HUES64 (cell line): ENCODE measurements at regions not wholly inside any gene's neighbourhood (a gene's known extent, or its start where the extent isn't known, plus 50 kb on each side); places are given as distances from the start of the nearest gene placed in this dataset.
"Not testable (repeated sequence)": the region's sequence is repeated elsewhere in the genome, so short reads cannot be mapped to it uniquely, and the experiment has no call there.

Experiments used
- H3K27ac ChIP-seq: 2 replicates; pipeline ENCODE4 v1.7.0; 2013; ENCODE audit warnings: low read depth, low read length, inconsistent platforms
- H3K27me3 ChIP-seq: 2 replicates; pipeline ENCODE4 v1.6.1; 2013; ENCODE audit warnings: mild to moderate bottlenecking, low read length; ENCODE audit not compliant: insufficient read depth
- H3K36me3 ChIP-seq: 2 replicates; pipeline ENCODE4 v1.6.1; 2013; ENCODE audit warnings: mild to moderate bottlenecking, low read length; ENCODE audit not compliant: insufficient read depth
- H3K4me1 ChIP-seq: 2 replicates; pipeline ENCODE4 v1.6.1; 2013; ENCODE audit warnings: mild to moderate bottlenecking, low read length, moderate library complexity; ENCODE audit not compliant: insufficient read depth
- H3K4me3 ChIP-seq: 2 replicates; pipeline ENCODE4 v1.5.1; 2013; ENCODE audit warnings: mild to moderate bottlenecking, low read length, moderate library complexity
- H3K9ac ChIP-seq: 2 replicates; pipeline ENCODE4 v1.6.1; 2013; ENCODE audit warnings: mild to moderate bottlenecking, low read depth, low read length
- H3K9me3 ChIP-seq: 2 replicates; pipeline ENCODE4 v1.6.1; 2013; ENCODE audit warnings: low read depth, low read length; ENCODE audit not compliant: insufficient read depth
- WGBS: fragments of 150-250, 120-280 bp; methylation state at CpG from one replicate; pipeline ENCODE4 v1.1.7; 2013; ENCODE audit warnings: missing lambda C conversion rate; 5-methylcytosine and 5-hydroxymethylcytosine counted together

DNA sequence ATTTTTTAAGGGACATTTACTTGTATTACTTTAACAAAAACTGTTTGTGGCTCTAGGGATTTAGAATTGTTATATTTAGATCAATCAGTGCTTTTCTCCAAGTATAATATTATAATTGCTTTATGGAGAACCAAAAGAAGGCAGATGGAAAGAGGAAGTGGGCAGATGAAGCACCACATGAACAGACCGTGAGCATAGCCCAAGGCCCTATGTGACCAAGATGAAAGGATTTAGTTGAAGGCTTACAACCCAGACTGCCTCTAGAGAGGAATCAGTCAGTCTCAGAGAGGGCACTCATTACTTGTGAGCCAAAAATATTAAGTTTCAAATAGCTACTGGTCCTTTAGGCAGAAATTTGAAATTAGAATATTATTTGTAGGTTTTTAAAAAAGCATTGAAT, 102.3 kb upstream of the IMPG1 start:
- no peaks in the 10 kb centered on the region for H3K27me3 ChIP-seq
- H3K4me1 ChIP-seq, result no peaks in the 10 kb centered on the region
- H3K27ac ChIP-seq, result no peak overlapping the region
- no peak overlapping the region for H3K9ac ChIP-seq
- 86% methylated on average over 1 of the region's 1 CpG for WGBS
- H3K4me3 ChIP-seq, result no peak overlapping the region
- no peaks in the 10 kb centered on the region for H3K9me3 ChIP-seq
- no peaks in the 10 kb centered on the region for H3K36me3 ChIP-seq

DNA sequence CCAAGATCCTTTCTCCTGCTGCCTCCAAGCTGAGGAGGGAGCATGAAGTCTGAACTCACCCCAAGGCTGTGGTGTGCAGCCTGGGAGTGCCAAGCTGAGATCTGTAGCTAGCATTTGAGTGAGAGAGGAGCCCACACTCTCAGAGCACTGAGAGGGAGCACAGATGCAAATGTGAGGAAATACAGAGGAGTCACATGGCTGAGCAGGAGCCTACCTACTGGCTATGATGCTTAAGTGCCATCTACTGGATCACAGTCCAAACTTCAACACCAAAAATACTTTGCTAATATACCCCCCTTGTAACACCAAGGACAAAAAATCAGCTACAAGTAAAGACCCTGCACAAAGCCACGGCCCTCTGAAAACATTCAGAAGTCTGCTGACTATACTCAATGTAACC, 94.4 kb upstream of the IMPG1 start:
- H3K36me3 ChIP-seq, result no peaks in the 10 kb centered on the region
- no peak overlapping the region for H3K27ac ChIP-seq
- no peaks in the 10 kb centered on the region for H3K27me3 ChIP-seq
- no peak overlapping the region for H3K4me3 ChIP-seq
- H3K9ac ChIP-seq, result no peak overlapping the region
- no peaks in the 10 kb centered on the region for H3K4me1 ChIP-seq
- WGBS, result 88% methylated on average over 1 of the region's 1 CpG
- peaks cover 4% of the 10 kb centered on the region for H3K9me3 ChIP-seq

GRCh38 chr6:76166297-76166696, 93.8 kb upstream of the IMPG1 start:
- H3K27me3 ChIP-seq, result no peaks in the 10 kb centered on the region
- no peaks in the 10 kb centered on the region for H3K36me3 ChIP-seq
- H3K9me3 ChIP-seq, result peaks cover 4% of the 10 kb centered on the region
- no peaks in the 10 kb centered on the region for H3K4me1 ChIP-seq
- H3K4me3 ChIP-seq, result no peak overlapping the region
- WGBS, result 88% methylated on average over 6 of the region's 6 CpGs
- no peak overlapping the region for H3K27ac ChIP-seq
- H3K9ac ChIP-seq, result no peak overlapping the region

GRCh38 chr6:76165471-76166221, 93.2 kb upstream of the IMPG1 start:
- Histone ChIP-seq H3K9ac (no peak overlapping the region), H3K4me1 (no peaks in the 10 kb centered on the region), H3K27ac (no peak overlapping the region), H3K9me3 (peaks cover 4% of the 10 kb centered on the region), H3K4me3 (no peak overlapping the region), H3K27me3 (no peaks in the 10 kb centered on the region), H3K36me3 (no peaks in the 10 kb centered on the region)
- WGBS, result 95% methylated on average over 23 of the region's 23 CpGs

GRCh38 chr6:76162811-76163210, 90.3 kb upstream of the IMPG1 start:
- Histone ChIP-seq H3K9me3 (peaks cover 20% of the 10 kb centered on the region), H3K36me3 (no peaks in the 10 kb centered on the region), H3K27ac (no peak overlapping the region), H3K4me3 (no peak overlapping the region), H3K9ac (no peak overlapping the region), H3K4me1 (no peaks in the 10 kb centered on the region), H3K27me3 (no peaks in the 10 kb centered on the region)
- WGBS, result 57% methylated on average over 2 of the region's 2 CpGs

- 95% methylated on average over 5 of the region's 6 CpGs for WGBS
- H3K27ac ChIP-seq, H3K4me3 ChIP-seq, H3K4me1 ChIP-seq, H3K36me3 ChIP-seq, H3K27me3 ChIP-seq, H3K9ac ChIP-seq: not testable (repeated sequence)
- H3K9me3 ChIP-seq, result peaks cover 16% of the 10 kb centered on the region
Measured at GRCh38 chr6:76157800-76158199, 85.3 kb upstream of the IMPG1 start.

DNA sequence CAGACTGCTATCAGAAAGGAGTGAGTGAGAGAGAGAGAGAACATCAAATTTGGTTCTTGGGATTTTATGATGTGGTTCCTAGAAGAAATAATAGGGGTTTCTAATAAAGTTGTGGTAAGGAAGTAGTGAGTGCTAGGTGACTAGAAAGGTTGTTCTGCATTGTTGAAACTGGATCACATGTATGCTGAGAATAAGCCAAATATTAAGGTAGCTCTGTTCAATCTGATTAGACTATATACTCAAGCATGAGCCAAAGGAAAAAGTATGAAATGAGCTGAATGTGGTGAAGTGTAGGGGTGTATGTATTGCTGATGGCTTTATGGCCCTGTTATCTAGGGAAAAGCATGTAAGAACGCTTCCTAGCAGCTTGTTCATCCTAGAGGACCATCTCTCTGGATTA, 63.0 kb upstream of the IMPG1 start:
- H3K4me3 ChIP-seq, result no peak overlapping the region
- no peaks in the 10 kb centered on the region for H3K36me3 ChIP-seq
- H3K27ac ChIP-seq, result no peak overlapping the region
- H3K9me3 ChIP-seq, result no peaks in the 10 kb centered on the region
- H3K9ac ChIP-seq, result no peak overlapping the region
- H3K4me1 ChIP-seq, result no peaks in the 10 kb centered on the region
- 83% methylated on average over 1 of the region's 1 CpG for WGBS
- no peaks in the 10 kb centered on the region; the same call in 1 of the 2 replicates for H3K27me3 ChIP-seq

GRCh38 chr6:76134651-76135050, 62.2 kb upstream of the IMPG1 start:
- Histone ChIP-seq H3K27ac (no peak overlapping the region), H3K27me3 (no peaks in the 10 kb centered on the region; the same call in 1 of the 2 replicates), H3K9ac (no peak overlapping the region), H3K9me3 (no peaks in the 10 kb centered on the region), H3K36me3 (no peaks in the 10 kb centered on the region), H3K4me3 (no peak overlapping the region), H3K4me1 (no peaks in the 10 kb centered on the region)
- WGBS, result 95% methylated on average over 2 of the region's 2 CpGs

- 59% methylated on average over 1 of the region's 1 CpG for WGBS
Measured at GRCh38 chr6:76124018-76124417, 51.6 kb upstream of the IMPG1 start.

More at GRCh38 chr6:76124018-76124417, 51.6 kb upstream of the IMPG1 start:
- H3K4me3 ChIP-seq, result no peak overlapping the region
- H3K36me3 ChIP-seq, result no peaks in the 10 kb centered on the region
- H3K27me3 ChIP-seq, result peaks cover 80% of the 10 kb centered on the region
- H3K9ac ChIP-seq, result no peak overlapping the region
- H3K9me3 ChIP-seq, result peaks cover under 1% of the 10 kb centered on the region; the same call in 1 of the 2 replicates
- peaks cover 8% of the 10 kb centered on the region; the same call in 1 of the 2 replicates for H3K4me1 ChIP-seq
- H3K27ac ChIP-seq, result no peak overlapping the region
